ENCODE measurements at regions not wholly inside any gene's neighbourhood (a gene's known extent, or its start where the extent isn't known, plus 50 kb on each side); places are given as distances from the start of the nearest gene placed in this dataset.

GRCh38 chr15:29377161-29377560 lies 107.5 kb upstream of the NSMCE3 start:
- Histone ChIP-seq H3K27me3 (ENCODE audit: insufficient read depth, low read length) (no peaks in the 10 kb centered on the region), H3K9ac (ENCODE audit: extremely low read depth, insufficient read length, low read length) (no peak overlapping the region), H2AFZ (ENCODE audit: low read length) (no peak overlapping the region), H3K14ac (ENCODE audit: insufficient read depth, low read length) (no peak overlapping the region), H2BK15ac (ENCODE audit: low read depth, low read length) (no peak overlapping the region), H3K56ac (ENCODE audit: insufficient read length, low read depth, low read length) (no peak overlapping the region), H3K79me1 (ENCODE audit: insufficient read depth, low read depth, low read length, poor library complexity, severe bottlenecking) (no peaks in the 10 kb centered on the region), H3K18ac (ENCODE audit: insufficient read length, low read depth, low read length) (no peak overlapping the region), H4K8ac (replicated peaks; ENCODE audit: insufficient read length, low read depth, low read length) (no peak overlapping the region), H3K27ac (ENCODE audit: insufficient read length, low read depth, low read length) (no peak overlapping the region), H2BK120ac (ENCODE audit: low read depth, low read length, poor library complexity, severe bottlenecking) (no peak overlapping the region), H3K4ac (ENCODE audit: low read depth, low read length) (no peak overlapping the region), H3K23ac (ENCODE audit: insufficient read length, low read depth, low read length) (no peak overlapping the region), H2BK12ac (ENCODE audit: insufficient read length, low read depth, low read length) (no peak overlapping the region), H2BK20ac (ENCODE audit: low read depth, low read length, poor library complexity, severe bottlenecking) (no peak overlapping the region), H2AK5ac (ENCODE audit: insufficient read length, low read length) (no peak overlapping the region), H3K4me1 (ENCODE audit: insufficient read depth, low read length) (0 out of 2 replicates have a peak, but pooled peaks cover 3% of the 10 kb centered on the region), H3T11ph (ENCODE audit: low read length) (no peak overlapping the region), H3K79me2 (ENCODE audit: insufficient read depth, low read length) (no peaks in the 10 kb centered on the region), H3K9me3 (ENCODE audit: control insufficient read depth, low read depth, low read length) (no peaks in the 10 kb centered on the region), H4K20me1 (ENCODE audit: control insufficient read depth, insufficient read depth, insufficient read length) (no peaks in the 10 kb centered on the region), H4K5ac (ENCODE audit: insufficient read length, low read depth, low read length) (no peak overlapping the region), H4K91ac (ENCODE audit: insufficient read length, low read depth, low read length) (no peak overlapping the region), H3K4me2 (ENCODE audit: insufficient read depth, insufficient read length, low read length) (no peak overlapping the region), H2BK5ac (ENCODE audit: insufficient read length, low read length) (no peak overlapping the region), H3K23me2 (ENCODE audit: insufficient read length, low read depth, low read length, poor library complexity, severe bottlenecking) (no peaks in the 10 kb centered on the region)
- Mint-ChIP-seq H3K27me3 (ENCODE audit: low read depth) (no peaks in the 10 kb centered on the region), H3K9me3 (no peaks in the 10 kb centered on the region; a peak in 1 of 5 replicates), H3K36me3 (ENCODE audit: insufficient read depth in 1 of 3, low read depth in 3 of 3) (no peaks in the 10 kb centered on the region), H3K4me3 (no peak overlapping the region), H3K27ac (no peak overlapping the region), H3K4me1 (peaks cover 23 to 29% of the 10 kb centered on the region in 2 experiments)
- TF ChIP-seq, protein P1, sequence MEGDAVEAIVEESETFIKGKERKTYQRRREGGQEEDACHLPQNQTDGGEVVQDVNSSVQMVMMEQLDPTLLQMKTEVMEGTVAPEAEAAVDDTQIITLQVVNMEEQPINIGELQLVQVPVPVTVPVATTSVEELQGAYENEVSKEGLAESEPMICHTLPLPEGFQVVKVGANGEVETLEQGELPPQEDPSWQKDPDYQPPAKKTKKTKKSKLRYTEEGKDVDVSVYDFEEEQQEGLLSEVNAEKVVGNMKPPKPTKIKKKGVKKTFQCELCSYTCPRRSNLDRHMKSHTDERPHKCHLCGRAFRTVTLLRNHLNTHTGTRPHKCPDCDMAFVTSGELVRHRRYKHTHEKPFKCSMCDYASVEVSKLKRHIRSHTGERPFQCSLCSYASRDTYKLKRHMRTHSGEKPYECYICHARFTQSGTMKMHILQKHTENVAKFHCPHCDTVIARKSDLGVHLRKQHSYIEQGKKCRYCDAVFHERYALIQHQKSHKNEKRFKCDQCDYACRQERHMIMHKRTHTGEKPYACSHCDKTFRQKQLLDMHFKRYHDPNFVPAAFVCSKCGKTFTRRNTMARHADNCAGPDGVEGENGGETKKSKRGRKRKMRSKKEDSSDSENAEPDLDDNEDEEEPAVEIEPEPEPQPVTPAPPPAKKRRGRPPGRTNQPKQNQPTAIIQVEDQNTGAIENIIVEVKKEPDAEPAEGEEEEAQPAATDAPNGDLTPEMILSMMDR (conservative IDR thresholded peaks at IDR 0.05): no peak
- WGBS (ENCODE audit: extremely low coverage, insufficient read length, low lambda C conversion rate): no CpG with 5 or more reads among the region's 6 CpGs
- no peak for DNase-seq

Data from H9 (cell line).